Tibial artery (tissue), 4 donors: ENCODE measurements at regions not wholly inside any gene's neighbourhood (a gene's known extent, or its start where the extent isn't known, plus 50 kb on each side); places are given as distances from the start of the nearest gene placed in this dataset.
"Not testable (repeated sequence)": the region's sequence is repeated elsewhere in the genome, so short reads cannot be mapped to it uniquely, and the experiment has no call there.

Experiments
- DNase-seq, 2 donors: peaks; one replicate each; pipeline ENCODE4 v3.0.0-alpha.2; 2019
- H3K27ac ChIP-seq, 2 donors: fragments of 200-600 bp; sonication (generic) in 1 of 2; 1 replicate in 1 of 2; 2 replicates in 1 of 2; pipeline ENCODE4 v1.5.1; 2018 to 2019; ENCODE audit warnings: mild to moderate bottlenecking in 1 of 2
- H3K27me3 ChIP-seq, 2 donors: fragments of 200-600 bp; sonication (generic) in 1 of 2; one replicate each; pipeline versions ENCODE4 v1.5.1 to v1.6.0; 2016 to 2019
- H3K36me3 ChIP-seq, 3 donors: fragments of 200-600 bp; sonication (generic) in 2 of 3; one replicate each; pipeline ENCODE4 v1.5.1; 2016 to 2019; ENCODE audit warnings: mild to moderate bottlenecking in 2 of 3
- H3K4me1 ChIP-seq, 4 donors: fragments of 200-600 bp; sonication (generic) in 2 of 4; 1 replicate in 3 of 4; 2 replicates in 1 of 4; pipeline ENCODE4 v1.5.1; 2016 to 2019
- H3K4me3 ChIP-seq, 2 donors: fragments of 200-600 bp; sonication (generic) in 1 of 2; 1 replicate in 1 of 2; 2 replicates in 1 of 2; pipeline ENCODE4 v1.5.1; 2018 to 2019; ENCODE audit warnings: mild to moderate bottlenecking in 2 of 2
- H3K9me3 ChIP-seq, 3 donors: fragments of 200-600 bp; sonication (generic) in 1 of 3; one replicate each; pipeline ENCODE4 v1.5.1; 2016 to 2019
- CTCF ChIP-seq, 2 experiments: fragments of 200-600 bp in 1 of 2; fragments of 450-650 bp in 1 of 2; IDR thresholded peaks; one replicate each; pipeline ENCODE4 v1.5.1; 2017 to 2019; ENCODE audit warnings: antibody characterized with exemption in 2 of 2, mild to moderate bottlenecking in 1 of 2, moderate library complexity in 1 of 2
- intact Hi-C: fragments of 100-400 bp; cut with DNase I; formaldehyde crosslinking; loops from one replicate; pipeline ENCODE4 v1.15.0; 2023; ENCODE audit warnings: low total_unique reads

GRCh38 chr9:117938086-117938485 lies 233.9 kb downstream of the TLR4 start:
- H3K4me1 ChIP-seq = no peaks in the 10 kb centered on the region
- no peaks in the 10 kb centered on the region for H3K36me3 ChIP-seq
- no peak for TF ChIP-seq CTCF (IDR thresholded peaks at IDR 0.05)
- H3K27me3 ChIP-seq = no peaks in the 10 kb centered on the region
- H3K27ac ChIP-seq = no peak overlapping the region
- H3K9me3 ChIP-seq = no peaks in the 10 kb centered on the region
- intact Hi-C loops = no loop called here
- DNase-seq = no peak
- H3K4me3 ChIP-seq = no peak overlapping the region

GRCh38 chr9:117938896-117939295 lies 234.7 kb downstream of the TLR4 start:
- Histone ChIP-seq H3K27me3 (no peaks in the 10 kb centered on the region), H3K4me3 (no peak overlapping the region), H3K4me1 (no peaks in the 10 kb centered on the region), H3K36me3 (no peaks in the 10 kb centered on the region), H3K27ac (no peak overlapping the region), H3K9me3 (no peaks in the 10 kb centered on the region)
- intact Hi-C loops = no loop called here
- no peak for TF ChIP-seq CTCF (IDR thresholded peaks at IDR 0.05)
- no peak for DNase-seq

- DNase-seq, H3K9me3 ChIP-seq, H3K27ac ChIP-seq, H3K4me3 ChIP-seq, H3K4me1 ChIP-seq, H3K27me3 ChIP-seq, intact Hi-C loops, H3K36me3 ChIP-seq: not testable (repeated sequence)
These were observed 240.5 kb downstream of the TLR4 start for GRCh38 chr9:117944750-117945149.

GRCh38 chr9:117945286-117945685 lies 241.1 kb downstream of the TLR4 start:
- intact Hi-C loops = no loop called here

GRCh38 chr9:117951127-117951526 lies 246.9 kb downstream of the TLR4 start:
- no peak for DNase-seq
- no peaks in the 10 kb centered on the region for H3K9me3 ChIP-seq
- H3K4me1 ChIP-seq = no peaks in the 10 kb centered on the region
- no peak for TF ChIP-seq CTCF (IDR thresholded peaks at IDR 0.05)
- no peaks in the 10 kb centered on the region for H3K27me3 ChIP-seq
- H3K4me3 ChIP-seq = no peak overlapping the region
- no peak overlapping the region for H3K27ac ChIP-seq
- intact Hi-C loops = no loop called here
- H3K36me3 ChIP-seq = no peaks in the 10 kb centered on the region

More at GRCh38 chr9:117945286-117945685, 241.1 kb downstream of the TLR4 start:
- H3K27ac ChIP-seq = no peak overlapping the region
- no peaks in the 10 kb centered on the region for H3K9me3 ChIP-seq
- DNase-seq = no peak
- TF ChIP-seq CTCF (IDR thresholded peaks at IDR 0.05) = no peak
- H3K4me3 ChIP-seq = no peak overlapping the region
- no peaks in the 10 kb centered on the region for H3K4me1 ChIP-seq
- no peaks in the 10 kb centered on the region for H3K27me3 ChIP-seq
- no peaks in the 10 kb centered on the region for H3K36me3 ChIP-seq

GRCh38 chr9:117952581-117952980 lies 248.4 kb downstream of the TLR4 start:
- no peak overlapping the region for H3K27ac ChIP-seq
- no peaks in the 10 kb centered on the region for H3K4me1 ChIP-seq
- no peaks in the 10 kb centered on the region for H3K27me3 ChIP-seq
- TF ChIP-seq CTCF (IDR thresholded peaks at IDR 0.05) = no peak
- intact Hi-C loops = no loop called here
- no peak overlapping the region for H3K4me3 ChIP-seq
- H3K36me3 ChIP-seq = no peaks in the 10 kb centered on the region
- H3K9me3 ChIP-seq = no peaks in the 10 kb centered on the region
- no peak for DNase-seq
